ENCODE measurements at regions not wholly inside any gene's neighbourhood (a gene's known extent, or its start where the extent isn't known, plus 50 kb on each side); places are given as distances from the start of the nearest gene placed in this dataset.

GRCh38 chr19:28201462-28201943 is 1011.4 kb downstream of the UQCRFS1 start:
- no peak for TF ChIP-seq CTCF (IDR thresholded peaks at IDR 0.05)
- TF ChIP-seq POLR2A (IDR thresholded peaks at IDR 0.05): no peak
